Nucleus accumbens (tissue), 56 donors: ENCODE measurements at regions not wholly inside any gene's neighbourhood (a gene's known extent, or its start where the extent isn't known, plus 50 kb on each side); places are given as distances from the start of the nearest gene placed in this dataset.

Experiments
- DNase-seq, 56 donors: peaks; one replicate each; lab custom pipeline; 2025; lab: John Stamatoyannopoulos, UW

DNA sequence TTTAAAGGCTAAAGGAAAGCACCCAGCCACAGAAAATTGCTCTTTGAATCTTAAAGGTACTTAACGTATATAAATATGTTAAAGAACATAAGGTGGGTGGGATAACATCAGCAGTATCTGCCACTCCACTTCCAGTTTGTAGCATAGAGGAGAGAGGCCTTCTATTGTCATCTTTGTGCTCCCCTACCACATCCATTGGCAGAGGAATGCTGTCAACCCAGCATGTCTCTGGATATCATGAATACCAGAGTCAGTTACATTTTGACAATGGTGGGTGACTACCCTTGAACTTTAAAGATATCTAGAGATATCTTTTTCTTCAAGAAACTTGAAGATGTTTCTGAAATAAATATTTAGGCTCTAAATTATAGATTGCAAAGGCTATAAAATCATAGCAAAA lies 283.2 kb upstream of the LRRC7 start:
- no peak for DNase-seq

DNA sequence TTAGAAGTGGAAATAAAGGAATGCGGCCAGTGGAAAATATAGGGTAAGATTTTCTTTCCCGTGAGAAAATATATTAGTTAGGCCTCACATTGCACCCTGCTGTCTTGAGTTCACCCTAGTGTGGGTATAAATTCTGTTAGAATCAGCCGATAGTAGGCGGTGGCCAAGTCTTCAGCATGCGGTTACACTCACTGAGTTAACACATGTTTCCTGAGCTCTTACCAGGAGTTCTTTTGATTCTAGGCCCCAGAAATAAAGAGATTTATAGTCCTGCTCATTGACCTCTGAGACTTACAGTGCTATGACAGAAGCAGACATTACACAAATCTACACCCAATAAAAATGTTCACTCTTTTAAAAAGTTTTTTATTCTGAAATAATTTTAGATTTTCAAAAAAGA lies 279.3 kb upstream of the LRRC7 start:
- no peak for DNase-seq

DNA sequence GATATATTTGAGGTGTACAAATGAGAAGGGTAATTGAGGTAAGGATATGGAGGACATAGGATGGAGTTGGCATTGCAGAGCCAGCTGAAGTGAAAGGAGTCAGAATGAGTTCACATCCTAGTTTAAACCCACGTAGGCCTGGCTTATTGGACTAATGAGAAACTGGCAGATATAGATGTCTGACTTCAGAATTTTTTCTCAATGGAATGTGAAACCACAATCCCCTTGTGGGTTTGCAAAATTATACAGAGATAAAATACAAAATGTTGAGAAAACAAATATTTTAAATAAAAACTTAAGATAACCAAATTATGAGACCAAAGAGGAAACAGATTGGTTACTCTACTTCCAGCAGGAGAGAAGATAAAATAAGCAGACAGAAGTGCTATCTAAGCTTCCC lies 277.4 kb upstream of the LRRC7 start:
- no peak for DNase-seq

- DNase-seq, result no peak
Observed at GRCh38 chr1:69291541-69291940, 276.2 kb upstream of the LRRC7 start.

DNA sequence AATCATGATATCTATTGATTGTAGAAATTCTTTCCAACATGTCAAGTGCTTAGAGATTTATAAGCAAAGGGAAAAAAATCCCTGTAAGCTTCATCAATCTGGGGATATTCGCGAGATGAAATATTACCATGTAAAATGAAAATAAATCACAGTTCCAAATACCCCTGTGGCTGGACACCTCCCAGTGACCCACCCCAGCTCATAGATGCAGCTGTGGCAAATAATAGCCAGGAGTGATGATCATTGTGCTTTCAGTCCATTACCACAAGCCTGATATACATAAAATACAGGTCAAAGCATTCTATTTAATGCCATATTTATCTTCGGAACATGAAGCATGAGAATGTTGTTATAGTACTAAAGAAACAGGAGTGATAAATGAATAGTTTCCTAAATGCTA lies 274.9 kb upstream of the LRRC7 start:
- no peak for DNase-seq

GRCh38 chr1:69294171-69294570 lies 273.6 kb upstream of the LRRC7 start:
- no peak for DNase-seq

GRCh38 chr1:69295265-69295664 lies 272.5 kb upstream of the LRRC7 start:
- no peak for DNase-seq

- DNase-seq, result no peak
Observed at GRCh38 chr1:69305621-69306020, 262.1 kb upstream of the LRRC7 start.

- no peak for DNase-seq
Observed at GRCh38 chr1:69312055-69312732, 255.5 kb upstream of the LRRC7 start.

DNA sequence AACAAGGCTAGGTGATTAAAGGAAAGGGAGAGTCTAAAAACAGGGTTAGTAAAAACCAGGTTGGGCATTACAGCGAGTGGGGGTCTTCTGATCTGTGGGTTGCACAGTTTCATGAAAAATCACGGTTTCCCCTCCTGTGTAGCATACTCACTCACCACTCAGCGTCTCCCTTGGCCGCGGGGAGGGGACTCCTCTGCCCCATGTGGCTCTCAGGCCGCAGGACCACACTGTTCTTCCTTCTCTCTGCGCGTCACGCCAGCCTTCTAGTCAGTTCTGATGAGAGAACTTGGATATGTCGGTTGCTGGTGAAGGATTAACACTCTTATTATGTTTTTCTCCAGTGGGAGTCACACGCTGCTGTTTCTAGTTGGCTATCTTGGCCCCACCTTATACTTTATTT lies 254.6 kb upstream of the LRRC7 start:
- no peak for DNase-seq

- DNase-seq, result no peak
Observed at GRCh38 chr1:69315416-69315815, 252.3 kb upstream of the LRRC7 start.

DNA sequence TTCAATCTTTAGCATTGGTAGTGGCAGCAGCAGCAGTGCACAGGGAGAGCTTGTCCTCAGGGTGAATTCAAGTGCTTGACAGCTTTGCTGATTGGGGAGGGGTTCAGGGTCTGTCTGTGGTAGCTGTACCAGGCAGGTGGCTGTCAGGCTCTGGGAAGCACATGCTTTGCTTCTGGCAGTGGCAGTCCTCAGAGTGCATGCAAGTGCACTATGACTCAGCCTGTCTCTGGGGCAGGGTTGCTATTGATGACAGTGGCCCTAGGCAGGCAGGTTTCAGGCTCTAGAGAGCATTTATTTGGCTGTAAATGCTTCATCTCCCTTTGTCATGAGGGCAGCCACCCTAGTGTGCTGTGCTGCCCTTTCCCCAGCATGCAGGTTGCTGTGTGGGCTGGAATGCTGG lies 251.9 kb upstream of the LRRC7 start:
- peak in 1 of 56 donors; percentile 4 for DNase-seq

DNA sequence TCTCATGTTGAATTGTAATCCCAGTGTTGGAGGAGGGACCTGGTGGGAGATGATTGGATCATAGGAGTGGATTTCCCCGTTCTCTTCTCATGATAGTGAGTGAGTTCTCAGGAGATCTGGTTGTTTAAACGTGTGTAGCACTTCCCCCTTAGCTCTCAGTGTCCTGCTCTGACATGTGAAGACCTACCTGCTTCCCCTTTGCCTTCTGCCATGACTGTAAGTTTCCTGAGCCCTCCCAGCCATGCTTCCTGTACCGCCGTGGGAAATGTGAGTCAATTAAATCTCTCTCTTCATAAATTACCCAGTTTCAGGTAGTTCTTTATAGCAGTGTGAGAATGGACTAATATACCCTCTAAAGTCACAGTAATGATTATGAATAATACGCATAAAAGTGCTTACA lies 248.4 kb upstream of the LRRC7 start:
- no peak for DNase-seq

DNA sequence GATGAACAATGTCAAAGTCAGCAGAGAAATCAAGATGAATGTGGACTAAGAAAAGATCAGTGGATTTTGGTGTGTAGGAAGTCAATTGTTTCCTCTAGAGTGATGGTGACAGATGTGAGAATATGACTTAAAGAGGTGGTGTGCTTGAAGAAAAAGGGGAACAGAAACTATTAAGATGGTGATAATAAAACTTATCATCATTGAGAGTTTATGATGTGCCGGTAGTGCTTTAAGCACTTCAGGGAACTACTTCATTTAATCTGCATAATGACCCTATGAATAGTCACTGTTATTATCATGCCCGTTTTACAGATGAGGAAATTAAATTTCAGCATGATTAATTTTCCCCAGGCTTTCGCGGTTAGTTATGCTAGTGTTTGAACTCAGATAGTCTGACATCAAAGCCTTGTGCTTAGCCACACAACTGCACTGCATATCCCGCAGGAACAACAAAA lies 246.9 kb upstream of the LRRC7 start:
- DNase-seq, result no peak

DNA sequence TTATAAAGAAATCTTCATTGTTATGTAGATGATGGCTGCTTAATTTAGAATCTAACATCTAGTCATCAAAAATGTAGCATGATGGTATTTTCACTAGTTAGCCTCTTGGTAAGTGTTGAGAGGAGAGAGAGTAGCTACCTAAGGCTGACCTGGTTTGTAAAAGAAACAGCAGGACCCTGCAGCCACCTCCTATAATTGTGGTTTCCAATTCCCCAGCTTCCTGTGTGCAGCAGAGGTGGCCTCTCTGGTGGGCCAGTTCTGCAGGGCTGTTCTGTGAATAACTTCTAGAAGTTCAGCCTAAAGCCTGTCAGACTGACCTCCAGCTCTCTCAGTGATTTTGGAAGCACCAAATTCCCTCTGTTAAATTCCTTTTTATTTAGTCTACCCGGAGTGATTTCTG lies 246.4 kb upstream of the LRRC7 start:
- DNase-seq, result no peak

DNA sequence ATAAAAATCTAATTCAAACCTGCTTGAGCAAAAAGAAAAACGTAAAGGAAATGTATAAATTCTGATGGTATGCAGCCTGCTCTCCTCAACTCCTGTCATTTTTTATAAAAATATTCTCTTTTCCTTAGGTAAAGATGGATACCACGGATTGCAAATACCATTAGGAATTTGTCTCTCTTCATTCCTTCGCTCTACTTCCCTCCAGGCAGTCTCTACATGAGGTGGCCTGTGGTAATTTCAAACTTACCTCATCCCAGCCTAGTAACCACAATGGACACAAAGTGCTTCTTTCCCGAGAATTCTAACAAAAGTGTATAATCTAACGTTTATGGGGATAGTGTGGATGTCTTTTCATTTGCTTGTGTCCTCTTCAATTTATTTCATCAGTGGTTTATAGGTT lies 239.5 kb upstream of the LRRC7 start:
- DNase-seq, result no peak

- DNase-seq, result no peak
Observed at GRCh38 chr1:69363236-69363635, 204.5 kb upstream of the LRRC7 start.

DNA sequence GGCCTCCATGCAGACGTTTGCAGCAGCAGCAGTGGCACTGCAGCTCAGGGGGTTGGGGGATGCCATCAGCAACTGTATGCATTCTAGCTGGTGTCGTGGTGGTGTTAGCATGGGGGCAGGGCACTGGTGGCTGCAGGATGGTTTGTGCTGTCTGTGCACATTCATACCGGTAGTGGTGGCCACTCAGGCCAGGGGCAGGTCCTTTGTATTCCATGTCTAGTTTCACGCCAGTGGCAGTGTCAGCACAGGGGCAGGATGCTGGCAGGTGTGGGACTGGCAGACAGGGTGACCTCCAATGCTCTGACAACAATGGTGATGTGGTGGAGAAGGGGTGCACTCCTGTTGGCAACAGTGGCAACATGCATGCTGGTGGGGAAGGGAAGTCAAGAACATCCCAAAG lies 194.2 kb upstream of the LRRC7 start:
- DNase-seq, result no peak

- DNase-seq, result no peak
Observed at GRCh38 chr1:69376408-69376807, 191.3 kb upstream of the LRRC7 start.

DNA sequence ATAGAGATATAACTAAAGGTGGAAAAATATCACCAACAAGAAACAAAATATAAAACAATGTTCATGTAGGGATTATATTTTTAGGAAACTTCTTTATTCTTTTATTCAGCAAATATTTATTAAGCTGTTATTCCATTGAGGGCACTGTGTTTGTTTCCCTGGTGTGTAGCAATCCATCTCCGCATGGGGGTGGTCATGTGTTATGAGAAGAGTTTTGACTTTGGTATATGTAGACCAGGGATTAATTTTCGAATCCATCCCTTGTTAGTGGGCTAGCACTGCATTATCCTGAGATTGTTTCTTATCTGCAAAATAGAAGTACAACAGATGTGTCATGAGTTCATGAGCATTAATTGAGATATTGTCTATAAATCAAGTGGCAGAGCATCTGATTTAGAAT lies 190.2 kb upstream of the LRRC7 start:
- no peak for DNase-seq

GRCh38 chr1:69388044-69388443 lies 179.7 kb upstream of the LRRC7 start:
- DNase-seq, result no peak

DNA sequence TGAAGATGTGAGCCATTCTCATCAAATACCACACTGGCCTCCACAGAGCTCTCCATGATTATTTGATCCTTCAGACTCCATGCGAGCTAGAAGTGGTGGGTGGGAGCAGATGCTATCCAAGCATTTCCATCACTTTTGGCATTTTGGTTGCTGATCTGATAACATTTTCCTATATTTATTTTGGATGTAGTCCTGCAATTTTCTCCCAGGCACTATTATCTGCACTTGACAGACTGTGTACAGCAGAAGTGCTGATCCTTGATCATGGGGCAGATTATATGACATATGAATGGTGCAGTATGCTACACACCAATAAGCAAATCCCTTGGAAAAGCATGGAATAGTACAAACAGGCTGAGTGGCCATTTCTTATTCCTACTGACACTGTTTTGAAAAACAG lies 167.6 kb upstream of the LRRC7 start:
- no peak for DNase-seq

DNA sequence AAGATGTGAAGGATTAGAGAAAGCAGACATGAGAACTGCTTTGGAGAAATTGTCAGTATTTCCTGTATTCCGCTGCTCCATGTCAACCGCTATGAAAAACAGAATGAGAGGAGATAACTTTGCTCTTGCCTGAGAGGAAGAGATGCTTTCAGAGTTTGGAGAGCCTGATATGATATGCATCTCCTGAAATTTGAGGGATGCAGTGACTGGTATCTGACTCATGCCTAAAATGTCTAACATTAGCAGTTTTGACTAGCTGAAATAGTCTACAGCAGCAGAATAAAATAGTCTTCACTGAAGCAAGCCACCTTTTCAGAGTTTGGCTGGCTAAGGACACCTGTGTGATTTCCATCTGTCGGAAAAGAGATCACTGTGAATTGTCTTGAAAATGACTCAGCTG lies 165.8 kb upstream of the LRRC7 start:
- no peak for DNase-seq
